EL (cell line): ENCODE measurements at regions not wholly inside any gene's neighbourhood (a gene's known extent, or its start where the extent isn't known, plus 50 kb on each side); places are given as distances from the start of the nearest gene placed in this dataset.

Experiments used
- DNase-seq: peaks from one replicate; pipeline ENCODE4 v3.0.0-alpha.2; 2016

GRCh38 chr2:150643114-150643725 is 155.8 kb upstream of the RND3 start:
- peak; percentile 55 for DNase-seq

- no peak for DNase-seq
These were observed 152.6 kb upstream of the RND3 start for GRCh38 chr2:150640039-150640438.

GRCh38 chr2:150639383-150639782 is 151.9 kb upstream of the RND3 start:
- no peak for DNase-seq

GRCh38 chr2:150631236-150631821 is 143.9 kb upstream of the RND3 start:
- no peak for DNase-seq

- DNase-seq = peak; percentile 35
These were observed 143.2 kb upstream of the RND3 start for GRCh38 chr2:150630587-150631235.

- no peak for DNase-seq
These were observed 140.1 kb upstream of the RND3 start for GRCh38 chr2:150627526-150627925.

GRCh38 chr2:150626934-150627411 is 139.5 kb upstream of the RND3 start:
- no peak for DNase-seq

GRCh38 chr2:150625741-150626140 is 138.3 kb upstream of the RND3 start:
- no peak for DNase-seq

- DNase-seq = peak; percentile 28
These were observed 137.8 kb upstream of the RND3 start for GRCh38 chr2:150625303-150625702.

GRCh38 chr2:150624001-150624401 is 136.5 kb upstream of the RND3 start:
- DNase-seq = peak; percentile 9

GRCh38 chr2:150621526-150622213 is 134.2 kb upstream of the RND3 start:
- peak; percentile 87 for DNase-seq

- DNase-seq = peak; percentile 39
These were observed 133.4 kb upstream of the RND3 start for GRCh38 chr2:150620855-150621254.

- DNase-seq = no peak
These were observed 132.9 kb upstream of the RND3 start for GRCh38 chr2:150620416-150620815.

GRCh38 chr2:150619607-150620330 is 132.3 kb upstream of the RND3 start:
- peak; percentile 85 for DNase-seq

GRCh38 chr2:150618245-150618895 is 130.9 kb upstream of the RND3 start:
- DNase-seq = peak; percentile 40

GRCh38 chr2:150617351-150617978 is 130.0 kb upstream of the RND3 start:
- peak; percentile 55 for DNase-seq

- no peak for DNase-seq
These were observed 125.7 kb upstream of the RND3 start for GRCh38 chr2:150612957-150613710.

GRCh38 chr2:150610670-150611279 is 123.3 kb upstream of the RND3 start:
- DNase-seq = peak; percentile 70

- DNase-seq = peak; percentile 88
These were observed 122.5 kb upstream of the RND3 start for GRCh38 chr2:150609831-150610582.

- no peak for DNase-seq
These were observed 120.9 kb upstream of the RND3 start for GRCh38 chr2:150608341-150608740.
